H9 (cell line): ENCODE measurements at regions not wholly inside any gene's neighbourhood (a gene's known extent, or its start where the extent isn't known, plus 50 kb on each side); places are given as distances from the start of the nearest gene placed in this dataset.

Experiments used
- DNase-seq: peaks from one replicate; pipeline ENCODE4 v3.0.0-alpha.2; 2017
- H2AFZ ChIP-seq: one replicate; pipeline ENCODE4 v1.6.1; 2013; ENCODE audit warnings: mild to moderate bottlenecking, low read length, control low read depth, moderate library complexity
- H2AK5ac ChIP-seq: 2 replicates; pipeline ENCODE4 v1.6.1; 2013; ENCODE audit warnings: low read length, control low read depth, mixed read lengths; ENCODE audit not compliant: insufficient read length
- H2BK120ac ChIP-seq: one replicate; pipeline ENCODE4 v1.6.1; 2013; ENCODE audit warnings: low read depth, mild to moderate bottlenecking, low read length, control low read depth, inconsistent platforms; ENCODE audit not compliant: poor library complexity, severe bottlenecking
- H2BK12ac ChIP-seq: 2 replicates; pipeline ENCODE4 v1.6.1; 2013; ENCODE audit warnings: low read length, control low read depth, mixed read lengths, low read depth; ENCODE audit not compliant: insufficient read length
- H2BK15ac ChIP-seq: 2 replicates; pipeline ENCODE4 v1.6.1; 2013; ENCODE audit warnings: low read depth, low read length, control low read depth
- H2BK20ac ChIP-seq: one replicate; pipeline ENCODE4 v1.6.1; 2013; ENCODE audit warnings: low read depth, mild to moderate bottlenecking, low read length, control low read depth, inconsistent platforms; ENCODE audit not compliant: poor library complexity, severe bottlenecking
- H2BK5ac ChIP-seq: 2 replicates; pipeline ENCODE4 v1.6.1; 2013; ENCODE audit warnings: low read length, control low read depth, mixed read lengths; ENCODE audit not compliant: insufficient read length
- H3K14ac ChIP-seq: 2 replicates; pipeline ENCODE4 v1.6.1; 2013; ENCODE audit warnings: low read length, control low read depth; ENCODE audit not compliant: insufficient read depth
- H3K18ac ChIP-seq: 2 replicates; pipeline ENCODE4 v1.6.1; 2013; ENCODE audit warnings: low read depth, mild to moderate bottlenecking, mixed read lengths, low read length, control low read depth; ENCODE audit not compliant: insufficient read length
- H3K23ac ChIP-seq: 2 replicates; pipeline ENCODE4 v1.6.1; 2013; ENCODE audit warnings: low read length, control low read depth, mixed read lengths, low read depth; ENCODE audit not compliant: insufficient read length
- H3K23me2 ChIP-seq: 2 replicates; pipeline ENCODE4 v1.6.1; 2013; ENCODE audit warnings: low read depth, mild to moderate bottlenecking, mixed read lengths, low read length, control low read depth; ENCODE audit not compliant: insufficient read length, poor library complexity, severe bottlenecking
- H3K27ac ChIP-seq: 2 replicates; pipeline ENCODE4 v1.5.1; 2013; ENCODE audit warnings: low read length, control low read depth, mixed read lengths, low read depth; ENCODE audit not compliant: insufficient read length
- H3K27me3 ChIP-seq: 2 replicates; pipeline ENCODE4 v1.6.1; 2013; ENCODE audit warnings: low read length, control low read depth, inconsistent platforms; ENCODE audit not compliant: insufficient read depth
- H3K4ac ChIP-seq: 2 replicates; pipeline ENCODE4 v1.6.1; 2013; ENCODE audit warnings: low read depth, mild to moderate bottlenecking, control low read depth, inconsistent platforms, low read length, moderate library complexity
- H3K4me1 ChIP-seq: 2 replicates; pipeline ENCODE4 v1.6.1; 2013; ENCODE audit warnings: low read length, control low read depth, inconsistent platforms; ENCODE audit not compliant: insufficient read depth
- H3K4me2 ChIP-seq: 2 replicates; pipeline ENCODE4 v1.6.1; 2013; ENCODE audit warnings: low read length, control low read depth, mixed read lengths; ENCODE audit not compliant: insufficient read length, insufficient read depth
- H3K56ac ChIP-seq: 2 replicates; pipeline ENCODE4 v1.6.1; 2013; ENCODE audit warnings: low read depth, mild to moderate bottlenecking, mixed read lengths, low read length, control low read depth; ENCODE audit not compliant: insufficient read length
- H3K79me1 ChIP-seq: 2 replicates; pipeline ENCODE4 v1.6.1; 2013; ENCODE audit warnings: low read depth, mild to moderate bottlenecking, moderate library complexity, low read length, control low read depth, inconsistent platforms; ENCODE audit not compliant: insufficient read depth, poor library complexity, severe bottlenecking
- H3K79me2 ChIP-seq: 2 replicates; pipeline ENCODE4 v1.6.1; 2013; ENCODE audit warnings: low read length, control low read depth, inconsistent platforms; ENCODE audit not compliant: insufficient read depth
- H3K9ac ChIP-seq: 2 replicates; pipeline ENCODE4 v1.6.1; 2013; ENCODE audit warnings: low read length, control low read depth, mixed read lengths; ENCODE audit not compliant: insufficient read length; ENCODE audit errors: extremely low read depth
- H3K9me3 ChIP-seq: one replicate; pipeline ENCODE4 v1.6.1; 2013; ENCODE audit warnings: low read depth, low read length, inconsistent platforms; ENCODE audit not compliant: control insufficient read depth
- H3T11ph ChIP-seq: one replicate; pipeline ENCODE4 v1.6.1; 2013; ENCODE audit warnings: mild to moderate bottlenecking, low read length, control low read depth, inconsistent platforms
- H4K20me1 ChIP-seq: one replicate; pipeline ENCODE4 v1.6.1; 2013; ENCODE audit not compliant: control insufficient read depth, insufficient read length, insufficient read depth
- H4K5ac ChIP-seq: 2 replicates; pipeline ENCODE4 v1.6.1; 2013; ENCODE audit warnings: low read depth, mild to moderate bottlenecking, mixed read lengths, low read length, control low read depth; ENCODE audit not compliant: insufficient read length
- H4K8ac ChIP-seq: replicated peaks from 2 replicates; pipeline ENCODE4 v1.6.1; 2013; ENCODE audit warnings: low read length, control low read depth, mixed read lengths, low read depth; ENCODE audit not compliant: insufficient read length
- H4K91ac ChIP-seq: 2 replicates; pipeline ENCODE4 v1.6.1; 2013; ENCODE audit warnings: low read depth, mild to moderate bottlenecking, moderate library complexity, mixed read lengths, low read length, control low read depth; ENCODE audit not compliant: insufficient read length
- H3K27ac Mint-ChIP-seq, 3 experiments: 2 replicates in 2 of 3; 3 replicates in 1 of 3; pipeline ENCODE4 v1.8.0; 2020 to 2021; ENCODE audit warnings: mixed read lengths in 3 of 3, mild to moderate bottlenecking in 1 of 3, moderate library complexity in 1 of 3
- H3K27me3 Mint-ChIP-seq: 2 replicates; pipeline ENCODE4 v1.8.0; 2021; ENCODE audit warnings: low read depth, mild to moderate bottlenecking, moderate library complexity, mixed read lengths
- H3K36me3 Mint-ChIP-seq, 3 experiments: 2 replicates in 2 of 3; 3 replicates in 1 of 3; pipeline ENCODE4 v1.8.0; 2020 to 2021; ENCODE audit warnings: low read depth in 3 of 3, mixed read lengths in 3 of 3; ENCODE audit not compliant: insufficient read depth in 1 of 3
- H3K4me1 Mint-ChIP-seq, 2 experiments: 2 replicates each; pipeline ENCODE4 v1.8.0; 2020; ENCODE audit warnings: mixed read lengths in 2 of 2
- H3K4me3 Mint-ChIP-seq, 2 experiments: 2 replicates in 1 of 2; 3 replicates in 1 of 2; pipeline ENCODE4 v1.8.0; 2020 to 2021; ENCODE audit warnings: mild to moderate bottlenecking in 2 of 2, mixed read lengths in 2 of 2, moderate library complexity in 1 of 2
- H3K9me3 Mint-ChIP-seq, 2 experiments: 2 replicates in 1 of 2; 3 replicates in 1 of 2; pipeline ENCODE4 v1.8.0; 2020; ENCODE audit warnings: mild to moderate bottlenecking in 2 of 2, mixed read lengths in 2 of 2, moderate library complexity in 1 of 2
- TF ChIP-seq, protein P1 (sequence below): fragments of 200-600 bp; sonication (generic); conservative IDR thresholded peaks from 3 replicates; pipeline ENCODE4 v1.8.0; 2021; ENCODE audit warnings: antibody characterized with exemption, mild to moderate bottlenecking

DNA sequence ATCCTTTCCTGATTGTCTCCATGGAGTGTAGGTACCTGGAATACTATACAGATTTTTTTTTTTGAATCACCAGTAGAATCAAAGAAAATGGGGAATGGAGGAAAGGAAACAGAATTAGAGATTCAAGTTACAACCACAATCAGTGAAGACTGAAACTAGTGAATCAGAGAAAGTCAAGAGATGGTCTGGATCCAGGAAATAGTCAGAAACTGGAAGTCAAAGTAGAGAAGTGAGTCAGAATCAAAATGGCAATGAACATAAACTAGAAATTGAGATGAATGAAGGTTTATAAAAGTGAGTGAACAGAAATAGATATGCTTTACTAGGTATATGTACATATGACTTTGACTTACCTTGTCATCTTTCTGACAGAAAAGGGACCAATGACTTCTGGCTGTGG, 579.0 kb downstream of the PLCL1 start:
- no peak overlapping the region for H4K91ac ChIP-seq
- H2AFZ ChIP-seq: no peak overlapping the region
- no peak overlapping the region for H2BK5ac ChIP-seq
- H2AK5ac ChIP-seq: no peak overlapping the region
- no peaks in the 10 kb centered on the region for H3K4me1 Mint-ChIP-seq
- no peak overlapping the region for H3K14ac ChIP-seq
- H3K79me1 ChIP-seq: no peaks in the 10 kb centered on the region
- H3K18ac ChIP-seq: no peak overlapping the region
- no peaks in the 10 kb centered on the region for H3K23me2 ChIP-seq
- TF ChIP-seq, protein P1, sequence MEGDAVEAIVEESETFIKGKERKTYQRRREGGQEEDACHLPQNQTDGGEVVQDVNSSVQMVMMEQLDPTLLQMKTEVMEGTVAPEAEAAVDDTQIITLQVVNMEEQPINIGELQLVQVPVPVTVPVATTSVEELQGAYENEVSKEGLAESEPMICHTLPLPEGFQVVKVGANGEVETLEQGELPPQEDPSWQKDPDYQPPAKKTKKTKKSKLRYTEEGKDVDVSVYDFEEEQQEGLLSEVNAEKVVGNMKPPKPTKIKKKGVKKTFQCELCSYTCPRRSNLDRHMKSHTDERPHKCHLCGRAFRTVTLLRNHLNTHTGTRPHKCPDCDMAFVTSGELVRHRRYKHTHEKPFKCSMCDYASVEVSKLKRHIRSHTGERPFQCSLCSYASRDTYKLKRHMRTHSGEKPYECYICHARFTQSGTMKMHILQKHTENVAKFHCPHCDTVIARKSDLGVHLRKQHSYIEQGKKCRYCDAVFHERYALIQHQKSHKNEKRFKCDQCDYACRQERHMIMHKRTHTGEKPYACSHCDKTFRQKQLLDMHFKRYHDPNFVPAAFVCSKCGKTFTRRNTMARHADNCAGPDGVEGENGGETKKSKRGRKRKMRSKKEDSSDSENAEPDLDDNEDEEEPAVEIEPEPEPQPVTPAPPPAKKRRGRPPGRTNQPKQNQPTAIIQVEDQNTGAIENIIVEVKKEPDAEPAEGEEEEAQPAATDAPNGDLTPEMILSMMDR: no peak
- no peak overlapping the region for H3K56ac ChIP-seq
- no peak overlapping the region for H3K27ac Mint-ChIP-seq
- no peaks in the 10 kb centered on the region for H3K27me3 ChIP-seq
- no peak for DNase-seq
- H2BK120ac ChIP-seq: no peak overlapping the region
- H3K9me3 Mint-ChIP-seq: no peaks in the 10 kb centered on the region
- H3K23ac ChIP-seq: no peak overlapping the region
- H3K9ac ChIP-seq: no peak overlapping the region
- no peaks in the 10 kb centered on the region for H3K27me3 Mint-ChIP-seq
- H4K5ac ChIP-seq: no peak overlapping the region
- no peak overlapping the region for H3K4me2 ChIP-seq
- no peak overlapping the region for H2BK15ac ChIP-seq
- no peak overlapping the region for H2BK20ac ChIP-seq
- H3K79me2 ChIP-seq: no peaks in the 10 kb centered on the region
- no peaks in the 10 kb centered on the region for H3K36me3 Mint-ChIP-seq
- no peak overlapping the region for H3K4me3 Mint-ChIP-seq
- H3T11ph ChIP-seq: no peak overlapping the region
- no peak overlapping the region for H4K8ac ChIP-seq
- no peaks in the 10 kb centered on the region for H3K4me1 ChIP-seq
- no peaks in the 10 kb centered on the region for H4K20me1 ChIP-seq
- no peak overlapping the region for H3K4ac ChIP-seq
- H3K9me3 ChIP-seq: no peaks in the 10 kb centered on the region
- H3K27ac ChIP-seq: no peak overlapping the region
- no peak overlapping the region for H2BK12ac ChIP-seq
